H1 (cell line): ENCODE measurements at regions not wholly inside any gene's neighbourhood (a gene's known extent, or its start where the extent isn't known, plus 50 kb on each side); places are given as distances from the start of the nearest gene placed in this dataset.

ENCODE experiments used
- CTCF ChIA-PET: fragments of 300-600 bp; sonication (Branson Sonifier 250); formaldehyde crosslinking; loops from one replicate; lab custom pipeline; 2021; ENCODE audit not compliant: partially characterized antibody; lab: Charles Lee
- POLR2A ChIA-PET: fragments of 300-600 bp; sonication (Branson Sonifier 250); formaldehyde crosslinking; loops from one replicate; lab custom pipeline; 2021; ENCODE audit warnings: inconsistent platforms; ENCODE audit not compliant: partially characterized antibody; lab: Charles Lee
- DNase-seq, 2 experiments: peaks; one replicate each; pipeline versions ENCODE4 v3.0.0 to v3.0.0-alpha.2; 2010 to 2022; ENCODE audit warnings: low spot score in 2 of 2, low read depth in 1 of 2, mixed read lengths in 1 of 2
- FAIRE-seq: peaks from 2 replicates; lab custom pipeline; 2011; peaks lifted over from hg19 to GRCh38; lab: Jason Lieb, UNC
- H2AFZ ChIP-seq: 2 replicates; pipeline ENCODE4 v1.8.1; 2012; ENCODE audit warnings: low read length, inconsistent platforms
- H2AK5ac ChIP-seq: 2 replicates; pipeline ENCODE4 v1.6.1; 2013; ENCODE audit warnings: low read depth, low read length
- H2BK120ac ChIP-seq: replicated peaks from 2 replicates; pipeline ENCODE3; 2013; ENCODE audit warnings: low read depth, low read length, inconsistent platforms
- H2BK12ac ChIP-seq: 2 replicates; pipeline ENCODE4 v1.6.1; 2013; ENCODE audit warnings: low read depth, low read length
- H2BK15ac ChIP-seq: 2 replicates; pipeline ENCODE4 v1.6.1; 2013; ENCODE audit warnings: low read length
- H2BK20ac ChIP-seq: 2 replicates; pipeline ENCODE4 v1.6.1; 2013; ENCODE audit warnings: low read length
- H2BK5ac ChIP-seq: 2 replicates; pipeline ENCODE4 v1.6.1; 2013; ENCODE audit warnings: low read depth, low read length
- H3K14ac ChIP-seq: 2 replicates; pipeline ENCODE4 v1.6.1; 2013; ENCODE audit warnings: inconsistent platforms; ENCODE audit not compliant: insufficient read length
- H3K18ac ChIP-seq: 2 replicates; pipeline ENCODE4 v1.6.1; 2013; ENCODE audit warnings: low read length; ENCODE audit errors: extremely low read depth
- H3K23ac ChIP-seq: 2 replicates; pipeline ENCODE4 v1.6.1; 2013; ENCODE audit warnings: inconsistent platforms; ENCODE audit not compliant: insufficient read length
- H3K23me2 ChIP-seq: 2 replicates; pipeline ENCODE4 v1.6.1; 2013; ENCODE audit warnings: low read depth, low read length
- H3K27ac ChIP-seq: 2 replicates; pipeline ENCODE4 v1.6.1; 2011; ENCODE audit warnings: low read depth, low read length, inconsistent platforms
- H3K27me3 ChIP-seq, 4 experiments: replicated peaks in 1 of 4; 1 replicate in 1 of 4; 2 replicates in 3 of 4; pipeline versions ENCODE4 v1.6.1 to v1.8.1; 2011 to 2013; ENCODE audit warnings: low read length in 3 of 4, mild to moderate bottlenecking in 3 of 4, inconsistent platforms in 2 of 4, mixed read lengths in 2 of 4, moderate library complexity in 1 of 4; ENCODE audit not compliant: control insufficient read depth in 3 of 4, insufficient read depth in 3 of 4; ENCODE audit errors: extremely low read depth in 1 of 4
- H3K36me3 ChIP-seq, 4 experiments: 2 replicates each; pipeline versions ENCODE4 v1.6.1 to v1.8.1; 2011 to 2013; ENCODE audit warnings: mild to moderate bottlenecking in 4 of 4, low read length in 3 of 4, moderate library complexity in 2 of 4, control low read depth in 1 of 4, inconsistent platforms in 1 of 4; ENCODE audit not compliant: insufficient read depth in 4 of 4, control insufficient read depth in 2 of 4
- H3K4ac ChIP-seq: replicated peaks from 2 replicates; pipeline ENCODE3; 2013; ENCODE audit warnings: low read length, low read depth, mixed read lengths, inconsistent platforms; ENCODE audit not compliant: insufficient read length
- H3K4me1 ChIP-seq, 4 experiments: replicated peaks in 1 of 4; 1 replicate in 1 of 4; 2 replicates in 3 of 4; pipeline versions ENCODE4 v1.6.1 to v1.8.1; 2011 to 2013; ENCODE audit warnings: low read length in 3 of 4, inconsistent platforms in 2 of 4, mixed read lengths in 1 of 4; ENCODE audit not compliant: insufficient read depth in 4 of 4, control insufficient read depth in 3 of 4
- H3K4me2 ChIP-seq, 2 experiments: 2 replicates each; pipeline versions ENCODE4 v1.6.1 to v1.8.1; 2011 to 2013; ENCODE audit warnings: low read depth in 2 of 2, low read length in 2 of 2, control low read depth in 1 of 2, inconsistent platforms in 1 of 2, mild to moderate bottlenecking in 1 of 2; ENCODE audit not compliant: insufficient read depth in 1 of 2
- H3K4me3 ChIP-seq, 4 experiments: fragments of 200-600, 300-600 bp in 1 of 4; sonication (generic), shearing (Covaris generic), sonication (Bioruptor Twin) in 1 of 4; 2 replicates each; pipeline versions ENCODE4 v1.5.1 to v1.8.1; 2011 to 2016; ENCODE audit warnings: low read length in 4 of 4, low read depth in 3 of 4, control low read depth in 2 of 4, inconsistent platforms in 2 of 4, mild to moderate bottlenecking in 2 of 4, mixed read lengths in 1 of 4, moderate library complexity in 1 of 4; ENCODE audit not compliant: insufficient read depth in 2 of 4; ENCODE audit errors: extremely low read depth in 1 of 4
- H3K56ac ChIP-seq: replicated peaks from 2 replicates; pipeline ENCODE3; 2013; ENCODE audit warnings: low read depth, mild to moderate bottlenecking, mixed read lengths, low read length, inconsistent platforms; ENCODE audit not compliant: insufficient read length
- H3K79me1 ChIP-seq: 2 replicates; pipeline ENCODE4 v1.6.1; 2013; ENCODE audit warnings: low read depth, low read length, control low read depth
- H3K79me2 ChIP-seq, 2 experiments: 2 replicates each; pipeline versions ENCODE4 v1.6.1 to v1.8.1; 2012 to 2013; ENCODE audit warnings: low read length in 2 of 2, mild to moderate bottlenecking in 2 of 2, inconsistent platforms in 1 of 2; ENCODE audit not compliant: insufficient read depth in 2 of 2, control insufficient read depth in 1 of 2
- H3K9ac ChIP-seq, 4 experiments: replicated peaks in 1 of 4; 1 replicate in 1 of 4; 2 replicates in 3 of 4; pipeline versions ENCODE4 v1.6.1 to v1.8.1; 2011 to 2013; ENCODE audit warnings: low read depth in 3 of 4, low read length in 3 of 4, control low read depth in 2 of 4, mild to moderate bottlenecking in 2 of 4, moderate library complexity in 2 of 4, inconsistent platforms in 1 of 4; ENCODE audit errors: extremely low read depth in 1 of 4
- H3K9me3 ChIP-seq, 2 experiments: 2 replicates each; pipeline versions ENCODE4 v1.6.1 to v1.8.1; 2012 to 2013; ENCODE audit warnings: mild to moderate bottlenecking in 2 of 2, moderate library complexity in 2 of 2, control low read depth in 1 of 2, inconsistent platforms in 1 of 2, low read depth in 1 of 2, low read length in 1 of 2, mixed read lengths in 1 of 2; ENCODE audit not compliant: insufficient read depth in 2 of 2
- H4K20me1 ChIP-seq, 2 experiments: replicated peaks in 1 of 2; 2 replicates each; pipeline versions ENCODE3 to v1.8.1; 2011 to 2013; ENCODE audit warnings: inconsistent platforms in 2 of 2, low read length in 2 of 2, mild to moderate bottlenecking in 1 of 2; ENCODE audit not compliant: insufficient read depth in 2 of 2, control insufficient read depth in 1 of 2
- H4K5ac ChIP-seq: 2 replicates; pipeline ENCODE4 v1.6.1; 2013; ENCODE audit warnings: low read length, low read depth, mixed read lengths, inconsistent platforms; ENCODE audit not compliant: insufficient read length
- H4K8ac ChIP-seq: 2 replicates; pipeline ENCODE4 v1.8.0; 2013; ENCODE audit warnings: mild to moderate bottlenecking, moderate library complexity, low read length, inconsistent platforms; ENCODE audit not compliant: insufficient read depth; ENCODE audit errors: extremely low read depth
- H4K91ac ChIP-seq: replicated peaks from 2 replicates; pipeline ENCODE3; 2013; ENCODE audit warnings: low read length, mixed read lengths, inconsistent platforms; ENCODE audit not compliant: insufficient read length
- EGR1 ChIP-seq: IDR thresholded peaks from 2 replicates; pipeline ENCODE4 v1.6.1; 2011; ENCODE audit warnings: low read depth, low read length, borderline replicate concordance
- EZH2 ChIP-seq: fragments of 200-600 bp; sonication (generic); IDR thresholded peaks from 2 replicates; pipeline ENCODE4 v1.7.1; 2012; ENCODE audit warnings: low read depth, mild to moderate bottlenecking, moderate library complexity, low read length, inconsistent platforms; ENCODE audit not compliant: severe bottlenecking
- FOSL1 ChIP-seq: IDR thresholded peaks from 2 replicates; pipeline ENCODE4 v1.6.1; 2011; ENCODE audit warnings: mild to moderate bottlenecking, low read depth, low read length, moderate library complexity; ENCODE audit not compliant: insufficient read depth
- GTF2F1 ChIP-seq: IDR thresholded peaks from 2 replicates; pipeline ENCODE4 v1.6.1; 2012; ENCODE audit warnings: low read depth, low read length, improper control_type of control experiment, borderline replicate concordance
- HDAC2 ChIP-seq, 2 experiments: fragments of 300-600 bp in 1 of 2; sonication (generic) in 1 of 2; IDR thresholded peaks; 2 replicates each; pipeline ENCODE4 v1.6.1; 2011 to 2012; ENCODE audit warnings: low read depth in 2 of 2, low read length in 2 of 2, mild to moderate bottlenecking in 2 of 2, moderate library complexity in 2 of 2, borderline replicate concordance in 1 of 2, inconsistent platforms in 1 of 2
- HDAC6 ChIP-seq: IDR thresholded peaks from one replicate; pipeline ENCODE4 v1.7.1; 2012; ENCODE audit warnings: low read depth, mild to moderate bottlenecking, inconsistent platforms, low read length, moderate library complexity
- KDM1A ChIP-seq: fragments of 200-600, 300-600 bp; sonication (generic); IDR thresholded peaks from 2 replicates; pipeline ENCODE4 v1.7.1; 2016; ENCODE audit warnings: mild to moderate bottlenecking, low read length, borderline replicate concordance
- KDM5A ChIP-seq: fragments of 200-600 bp; IDR thresholded peaks from 2 replicates; pipeline ENCODE4 v1.7.1; 2012; ENCODE audit warnings: mild to moderate bottlenecking, low read length, inconsistent platforms, mixed read lengths
- NRF1 ChIP-seq: IDR thresholded peaks from 2 replicates; pipeline ENCODE4 v1.6.1; 2011; ENCODE audit warnings: mild to moderate bottlenecking, low read depth, low read length, improper control_type of control experiment
- POLR2A ChIP-seq, 2 experiments: IDR thresholded peaks; 1 replicate in 1 of 2; 2 replicates in 1 of 2; pipeline ENCODE4 v1.6.1; 2011; ENCODE audit warnings: low read depth in 2 of 2, low read length in 2 of 2, mild to moderate bottlenecking in 2 of 2; ENCODE audit errors: control extremely low read depth in 1 of 2
- RFX5 ChIP-seq: IDR thresholded peaks from 2 replicates; pipeline ENCODE4 v1.6.1; 2011; ENCODE audit warnings: low read depth, low read length, improper control_type of control experiment, borderline replicate concordance
- SIN3A ChIP-seq, 2 experiments: IDR thresholded peaks in 1 of 2; conservative IDR thresholded peaks in 1 of 2; 2 replicates each; pipeline ENCODE4 v1.6.1; 2011 to 2012; ENCODE audit warnings: low read length in 2 of 2, improper control_type of control experiment in 1 of 2, low read depth in 1 of 2, mild to moderate bottlenecking in 1 of 2
- SIX5 ChIP-seq: IDR thresholded peaks from 2 replicates; pipeline ENCODE4 v1.6.1; 2011; ENCODE audit warnings: mild to moderate bottlenecking, low read depth, low read length
- SP1 ChIP-seq: IDR thresholded peaks from 2 replicates; pipeline ENCODE4 v1.6.1; 2011; ENCODE audit warnings: low read depth, low read length
- SP2 ChIP-seq: IDR thresholded peaks from 2 replicates; pipeline ENCODE4 v1.6.1; 2012; ENCODE audit warnings: mild to moderate bottlenecking, low read length, inconsistent platforms
- ZNF274 ChIP-seq: IDR thresholded peaks from 2 replicates; pipeline ENCODE4 v1.7.0; 2012; ENCODE audit warnings: low read length, borderline replicate concordance; ENCODE audit errors: extremely low read depth
- WGBS, 2 experiments: shearing (Covaris generic) in 1 of 2; methylation state at CpG; one replicate each; pipeline versions ENCODE4 v1.1.6 to v1.1.7; 2013 to 2015; ENCODE audit warnings: low lambda C conversion rate in 2 of 2, mixed read lengths in 2 of 2, inconsistent platforms in 1 of 2, low coverage in 1 of 2, missing lambda C conversion rate in 1 of 2; ENCODE audit not compliant: insufficient replicate concordance in 2 of 2, insufficient coverage in 1 of 2, insufficient read length in 1 of 2; ENCODE audit errors: extremely low coverage in 1 of 2, missing lambda C conversion rate in 1 of 2; 5-methylcytosine and 5-hydroxymethylcytosine counted together

DNA sequence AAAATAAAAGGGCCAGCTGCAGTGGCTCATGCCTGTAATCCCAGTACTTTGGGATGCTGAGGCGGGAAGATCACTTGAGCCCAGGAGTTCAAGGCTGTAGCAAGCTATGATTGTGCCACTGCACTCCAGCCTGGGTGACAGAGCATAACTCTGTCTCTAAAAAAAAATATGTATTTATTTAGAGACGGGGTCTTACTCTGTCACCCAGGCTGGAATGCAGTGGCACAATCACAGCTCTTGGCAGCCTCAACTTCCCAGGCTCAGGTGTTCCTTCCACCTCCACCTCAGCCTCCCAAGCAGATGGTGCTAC lies 179.3 kb upstream of the ATF7IP start:
- FAIRE-seq (no peak), DNase-seq (no peak)
- Histone ChIP-seq H3K18ac (no peak overlapping the region), H3K36me3 (no peaks in the 10 kb centered on the region), H3K4me3 (no peak overlapping the region), H3K9me3 (no peaks in the 10 kb centered on the region), H3K4me2 (no peak overlapping the region), H4K5ac (no peak overlapping the region), H3K4ac (no peak overlapping the region), H3K9ac (no peak overlapping the region), H3K79me2 (no peaks in the 10 kb centered on the region), H2BK5ac (no peak overlapping the region), H2BK20ac (no peak overlapping the region), H3K56ac (no peak overlapping the region), H2BK12ac (no peak overlapping the region), H3K79me1 (no peaks in the 10 kb centered on the region), H3K27me3 (no peaks in the 10 kb centered on the region), H2BK120ac (no peak overlapping the region), H3K4me1 (no peaks in the 10 kb centered on the region; a peak in 1 of 7 replicates), H2AK5ac (no peak overlapping the region), H4K8ac (no peak overlapping the region), H3K23ac (no peak overlapping the region), H3K27ac (no peak overlapping the region), H2AFZ (no peak overlapping the region), H3K14ac (no peak overlapping the region), H2BK15ac (no peak overlapping the region), H4K20me1 (no peaks in the 10 kb centered on the region), H4K91ac (no peak overlapping the region), H3K23me2 (no peaks in the 10 kb centered on the region)
- CTCF ChIA-PET, result interaction anchor here (0.6 to 2.2 kb wide), 36 partner anchors 9 to 1397 kb away, joined by 3 to 19 read pairs (median 4); partner anchors contain the start of gene ATF7IP
- POLR2A ChIA-PET, result interaction anchor here (0.9 kb wide), 1 partner anchor 585 kb away, joined by 3 read pairs; a partner anchor contains a TSS
- 57% methylated on average over 2 of the region's 2 CpGs; no CpG with 5 or more reads in 1 of the 2 experiments for WGBS, 2 experiments
- no peak for TF ChIP-seq FOSL1
- TF ChIP-seq HDAC6, result no peak
- TF ChIP-seq ZNF274, result no peak
- TF ChIP-seq SP1, result no peak
- TF ChIP-seq SIN3A (conservative IDR thresholded peaks at IDR 0.05 in 1 of 2, IDR thresholded peaks at IDR 0.05 in 1 of 2; ENCODE audit: low read depth in 1 of 2, low read length in 2 of 2), result no peak
- no peak for TF ChIP-seq EGR1
- TF ChIP-seq SP2, result no peak
- TF ChIP-seq HDAC2 (IDR thresholded peaks at IDR 0.05; ENCODE audit: borderline replicate concordance in 1 of 2, low read depth in 2 of 2, low read length in 2 of 2), result no peak
- no peak for TF ChIP-seq SIX5
- TF ChIP-seq KDM5A, result no peak
- no peak for TF ChIP-seq NRF1
- TF ChIP-seq EZH2, result no peak
- no peak for TF ChIP-seq KDM1A
- TF ChIP-seq GTF2F1, result no peak
- TF ChIP-seq POLR2A (IDR thresholded peaks at IDR 0.05; ENCODE audit: control extremely low read depth in 1 of 2, low read depth in 2 of 2, low read length in 2 of 2), result no peak
- no peak for TF ChIP-seq RFX5
